ENCODE measurements at regions not wholly inside any gene's neighbourhood (a gene's known extent, or its start where the extent isn't known, plus 50 kb on each side); places are given as distances from the start of the nearest gene placed in this dataset.

- DNase-seq, result no peak
Measured at GRCh38 chr4:11805842-11806241, 377.1 kb upstream of the HS3ST1 start.

GRCh38 chr4:11801466-11802446 is 373.1 kb upstream of the HS3ST1 start:
- no peak for DNase-seq

GRCh38 chr4:11799196-11799595 is 370.5 kb upstream of the HS3ST1 start:
- no peak for DNase-seq

- DNase-seq, result no peak
Measured at GRCh38 chr4:11791797-11792196, 363.1 kb upstream of the HS3ST1 start.

- no peak for DNase-seq
Measured at GRCh38 chr4:11790230-11790629, 361.5 kb upstream of the HS3ST1 start.

GRCh38 chr4:11783588-11783987 is 354.9 kb upstream of the HS3ST1 start:
- no peak for DNase-seq

- DNase-seq, result no peak
Measured at GRCh38 chr4:11782859-11783258, 354.2 kb upstream of the HS3ST1 start.

GRCh38 chr4:11777447-11777846 is 348.8 kb upstream of the HS3ST1 start:
- DNase-seq, result no peak

- DNase-seq, result no peak
Measured at GRCh38 chr4:11774346-11774745, 345.7 kb upstream of the HS3ST1 start.

- DNase-seq, result no peak
Measured at GRCh38 chr4:11773798-11774197, 345.1 kb upstream of the HS3ST1 start.

GRCh38 chr4:11769434-11769833 is 340.7 kb upstream of the HS3ST1 start:
- no peak for DNase-seq

GRCh38 chr4:11768251-11768972 is 339.7 kb upstream of the HS3ST1 start:
- DNase-seq, result no peak

GRCh38 chr4:11765849-11766453 is 337.3 kb upstream of the HS3ST1 start:
- no peak for DNase-seq

GRCh38 chr4:11748164-11748872 is 319.6 kb upstream of the HS3ST1 start:
- no peak for DNase-seq

GRCh38 chr4:11746734-11747133 is 318.0 kb upstream of the HS3ST1 start:
- DNase-seq, result no peak

- no peak for DNase-seq
Measured at GRCh38 chr4:11743976-11744375, 315.3 kb upstream of the HS3ST1 start.

- DNase-seq, result no peak
Measured at GRCh38 chr4:11743236-11743635, 314.5 kb upstream of the HS3ST1 start.

GRCh38 chr4:11741190-11741652 is 312.5 kb upstream of the HS3ST1 start:
- DNase-seq, result no peak

- no peak for DNase-seq
Measured at GRCh38 chr4:11739992-11740391, 311.3 kb upstream of the HS3ST1 start.

- no peak for DNase-seq
Measured at GRCh38 chr4:11736978-11737377, 308.3 kb upstream of the HS3ST1 start.

- DNase-seq, result no peak
Measured at GRCh38 chr4:11735651-11736050, 307.0 kb upstream of the HS3ST1 start.

GRCh38 chr4:11732155-11732554 is 303.5 kb upstream of the HS3ST1 start:
- no peak for DNase-seq

- DNase-seq, result no peak
Measured at GRCh38 chr4:11730545-11730944, 301.9 kb upstream of the HS3ST1 start.
